SU-DHL-6 (cell line): ENCODE measurements at regions not wholly inside any gene's neighbourhood (a gene's known extent, or its start where the extent isn't known, plus 50 kb on each side); places are given as distances from the start of the nearest gene placed in this dataset.
A peak's percentile ranks its signal among the peaks of the same experiment; 100 is the strongest.

Experiments used
- H2AFZ ChIP-seq: fragments of 200-600 bp; sonication (generic); 2 replicates; pipeline ENCODE4 v1.6.1; 2014; ENCODE audit warnings: low read depth, mild to moderate bottlenecking, moderate library complexity, mixed read lengths, antibody characterized with exemption, low read length; ENCODE audit not compliant: severe bottlenecking
- H3F3A ChIP-seq: fragments of 200-600 bp; shearing (Covaris generic); 2 replicates; pipeline ENCODE4 v1.6.0; 2016; ENCODE audit warnings: antibody characterized with exemption, mild to moderate bottlenecking; ENCODE audit not compliant: insufficient read depth
- H3K27ac ChIP-seq: fragments of 200-600 bp; sonication (generic); 2 replicates; pipeline ENCODE4 v1.5.1; 2016; ENCODE audit warnings: low read depth, mild to moderate bottlenecking, low read length, moderate library complexity, mixed read lengths
- H3K27me3 ChIP-seq: fragments of 200-600 bp; sonication (generic), shearing (Covaris generic); 2 replicates; pipeline ENCODE4 v1.6.0; 2014; ENCODE audit warnings: mild to moderate bottlenecking, low read length
- H3K36me3 ChIP-seq: fragments of 200-600 bp; sonication (generic); 2 replicates; pipeline ENCODE4 v1.6.1; 2014; ENCODE audit warnings: mild to moderate bottlenecking, low read length, mixed read lengths
- H3K4me2 ChIP-seq: fragments of 300-600, 200-600 bp; shearing (Covaris generic), sonication (generic); 2 replicates; pipeline ENCODE4 v1.6.0; 2014; ENCODE audit warnings: low read length, low read depth, mild to moderate bottlenecking; ENCODE audit not compliant: poor library complexity, severe bottlenecking
- H3K4me3 ChIP-seq: fragments of 200-600 bp; sonication (generic); 2 replicates; pipeline ENCODE4 v1.5.1; 2014; ENCODE audit warnings: antibody characterized with exemption, low read length, mild to moderate bottlenecking, mixed read lengths; ENCODE audit not compliant: insufficient read depth, poor library complexity, severe bottlenecking
- H3K79me2 ChIP-seq: fragments of 200-600 bp; sonication (generic); 2 replicates; pipeline ENCODE4 v1.6.1; 2014; ENCODE audit warnings: mild to moderate bottlenecking, low read length, moderate library complexity; ENCODE audit not compliant: insufficient read depth
- H3K9ac ChIP-seq: fragments of 200-600 bp; sonication (generic); 2 replicates; pipeline ENCODE4 v1.7.0; 2014; ENCODE audit warnings: mild to moderate bottlenecking, low read length
- H3K9me2 ChIP-seq: fragments of 200-600 bp; sonication (generic); replicated peaks from 2 replicates; pipeline ENCODE4 v1.6.1; 2014; ENCODE audit warnings: low read length; ENCODE audit not compliant: insufficient read depth
- H3K9me3 ChIP-seq: fragments of 200-600 bp; sonication (generic); 2 replicates; pipeline ENCODE4 v1.6.1; 2014; ENCODE audit warnings: low read length, mixed read lengths; ENCODE audit not compliant: insufficient read depth
- H4K20me1 ChIP-seq: fragments of 200-600 bp; sonication (generic); 2 replicates; pipeline ENCODE4 v1.6.1; 2014; ENCODE audit warnings: low read depth, mild to moderate bottlenecking, antibody characterized with exemption, low read length, moderate library complexity, mixed read lengths
- CTCF ChIP-seq: fragments of 200-600 bp; sonication (generic); IDR thresholded peaks from one replicate; pipeline ENCODE4 v1.5.1; 2017; ENCODE audit warnings: antibody characterized with exemption, mild to moderate bottlenecking, low read length, moderate library complexity; ENCODE audit not compliant: insufficient read depth, poor library complexity, severe bottlenecking
- EZH2phosphoT487 ChIP-seq: fragments of 200-600 bp; sonication (generic), shearing (Covaris generic); conservative IDR thresholded peaks from 2 replicates; pipeline ENCODE4 v1.6.1; 2018; ENCODE audit warnings: mild to moderate bottlenecking, antibody characterized with exemption, low read length, moderate library complexity, mixed read lengths

GRCh38 chr2:14905571-14905970 lies 273.1 kb downstream of the LRATD1 start:
- Histone ChIP-seq H3K4me3 (no peak overlapping the region), H2AFZ (no peak overlapping the region), H3K79me2 (no peaks in the 10 kb centered on the region), H3F3A (no peaks in the 10 kb centered on the region), H3K36me3 (no peaks in the 10 kb centered on the region), H3K27ac (no peak overlapping the region), H3K27me3 (no peaks in the 10 kb centered on the region), H3K9me3 (no peaks in the 10 kb centered on the region), H3K9ac (no peak overlapping the region), H4K20me1 (no peaks in the 10 kb centered on the region), H3K4me2 (no peak overlapping the region), H3K9me2 (no peaks in the 10 kb centered on the region)
- TF ChIP-seq CTCF (no peak), EZH2phosphoT487 (no peak)

GRCh38 chr2:14907014-14907612 lies 274.6 kb downstream of the LRATD1 start:
- H3F3A ChIP-seq = no peaks in the 10 kb centered on the region
- no peak overlapping the region for H3K4me2 ChIP-seq
- H3K36me3 ChIP-seq = no peaks in the 10 kb centered on the region
- H3K9me3 ChIP-seq = no peaks in the 10 kb centered on the region
- peak; percentile 25 for TF ChIP-seq CTCF
- no peak for TF ChIP-seq EZH2phosphoT487
- H2AFZ ChIP-seq = no peak overlapping the region
- H3K9me2 ChIP-seq = no peaks in the 10 kb centered on the region
- H3K27ac ChIP-seq = no peak overlapping the region
- H3K9ac ChIP-seq = no peak overlapping the region
- H4K20me1 ChIP-seq = no peaks in the 10 kb centered on the region
- no peaks in the 10 kb centered on the region for H3K27me3 ChIP-seq
- H3K4me3 ChIP-seq = no peak overlapping the region
- no peaks in the 10 kb centered on the region for H3K79me2 ChIP-seq

GRCh38 chr2:14909795-14910194 lies 277.3 kb downstream of the LRATD1 start:
- Histone ChIP-seq H4K20me1 (no peaks in the 10 kb centered on the region), H3K9ac (no peak overlapping the region), H3K36me3 (no peaks in the 10 kb centered on the region), H3K27ac (no peak overlapping the region), H3F3A (no peaks in the 10 kb centered on the region), H3K9me2 (no peaks in the 10 kb centered on the region), H3K4me3 (no peak overlapping the region), H3K4me2 (no peak overlapping the region), H2AFZ (no peak overlapping the region), H3K9me3 (no peaks in the 10 kb centered on the region), H3K79me2 (no peaks in the 10 kb centered on the region), H3K27me3 (no peaks in the 10 kb centered on the region)
- TF ChIP-seq EZH2phosphoT487 (no peak), CTCF (no peak)

- Histone ChIP-seq H3K27me3 (no peaks in the 10 kb centered on the region), H3K4me3 (no peak overlapping the region), H3K9ac (no peak overlapping the region), H3F3A (no peaks in the 10 kb centered on the region), H3K36me3 (no peaks in the 10 kb centered on the region), H3K9me3 (no peaks in the 10 kb centered on the region), H3K4me2 (no peak overlapping the region), H3K27ac (no peak overlapping the region), H4K20me1 (no peaks in the 10 kb centered on the region), H3K9me2 (no peaks in the 10 kb centered on the region), H3K79me2 (no peaks in the 10 kb centered on the region), H2AFZ (no peak overlapping the region)
- no peak for TF ChIP-seq EZH2phosphoT487
- TF ChIP-seq CTCF = no peak
Measured at GRCh38 chr2:14910654-14911053, 278.1 kb downstream of the LRATD1 start.
